T-helper 22 cell (primary cell): ENCODE measurements at regions not wholly inside any gene's neighbourhood (a gene's known extent, or its start where the extent isn't known, plus 50 kb on each side); places are given as distances from the start of the nearest gene placed in this dataset.
A peak's percentile ranks its signal among the peaks of the same experiment; 100 is the strongest.

Source experiments
- DNase-seq: peaks from one replicate; pipeline ENCODE4 v3.0.0-alpha.2; 2020; ENCODE audit warnings: low read depth

DNA sequence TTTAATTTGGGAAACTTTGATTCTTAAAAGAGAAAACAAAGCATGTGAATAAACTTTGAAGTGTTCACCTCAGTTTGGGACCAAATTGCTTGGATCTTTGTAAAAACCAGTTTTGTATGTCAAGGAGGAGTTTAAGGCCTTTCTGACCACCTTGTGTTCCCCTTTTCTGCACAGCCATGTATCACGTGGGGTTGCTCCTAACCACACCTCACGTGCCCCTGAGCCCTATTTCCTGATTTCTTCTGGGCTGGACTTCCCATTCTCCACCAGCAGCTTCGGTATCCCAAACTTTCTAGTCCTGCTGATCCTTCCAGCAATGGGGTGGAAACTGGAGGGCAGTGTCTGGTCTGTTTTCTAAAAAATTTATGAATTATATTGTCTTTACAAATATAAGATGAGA is 76.4 kb upstream of the STT3B start:
- no peak for DNase-seq

DNA sequence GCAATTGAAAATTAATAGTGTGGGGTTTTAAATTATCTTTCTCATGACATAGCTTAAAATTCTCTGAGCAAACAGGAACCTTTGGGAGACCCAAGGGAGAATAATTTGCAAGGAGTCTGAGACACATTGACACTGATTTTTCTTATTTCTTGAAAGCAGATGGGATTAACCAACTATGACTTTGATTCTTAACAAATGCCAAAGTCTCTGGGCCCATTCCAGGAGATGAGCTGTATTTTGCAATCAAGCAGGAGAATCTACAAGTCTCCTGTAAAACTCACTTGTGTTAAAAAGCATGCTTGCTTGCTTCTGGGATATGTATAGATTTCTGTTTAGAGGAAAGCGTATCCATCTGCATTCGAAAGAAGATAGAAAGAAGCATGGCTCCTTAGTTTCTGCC is 71.3 kb upstream of the STT3B start:
- DNase-seq: no peak

DNA sequence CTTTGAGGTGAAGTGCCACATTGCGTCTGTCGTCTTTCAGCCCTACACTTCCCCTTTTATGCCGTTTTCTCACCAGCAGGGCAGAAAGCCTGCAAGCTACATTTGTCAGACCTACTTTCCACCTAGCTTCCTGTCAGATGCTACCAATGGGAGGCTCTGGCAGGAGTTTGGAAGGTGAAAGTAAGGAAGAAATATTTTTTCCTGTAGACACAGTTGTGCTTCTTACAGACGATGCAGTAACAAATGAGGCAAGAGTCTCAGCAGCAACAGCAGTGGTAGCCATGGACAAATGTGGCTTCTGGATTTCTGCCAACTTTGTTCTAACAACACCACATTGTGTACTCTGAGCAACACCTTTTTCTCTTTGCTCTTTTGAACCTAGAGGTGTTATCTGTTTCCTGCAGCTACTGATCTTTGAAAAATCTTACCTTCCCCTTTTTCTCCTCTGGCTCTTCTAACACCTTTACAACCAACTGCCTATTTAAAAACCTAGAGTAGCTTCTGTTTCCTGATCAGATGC is 70.6 kb upstream of the STT3B start:
- DNase-seq: peak; percentile 11

DNA sequence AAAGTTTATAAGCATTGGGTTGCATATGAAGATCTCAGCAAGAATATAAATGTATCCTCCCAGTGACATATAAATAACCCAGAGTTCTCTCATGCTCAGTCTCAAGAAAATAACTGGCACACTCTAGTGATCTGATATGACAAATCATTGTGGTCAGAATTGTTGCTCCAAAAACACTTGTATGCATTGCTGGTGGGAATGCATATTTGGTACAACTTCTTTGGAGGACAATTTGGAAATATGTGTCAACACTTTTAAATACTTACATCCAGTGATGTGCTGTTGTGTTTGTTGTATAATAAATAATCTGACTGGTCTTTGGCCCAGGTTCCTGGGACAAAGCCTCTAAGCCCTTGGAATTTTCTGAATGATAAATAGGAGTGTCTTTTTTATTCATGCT is 66.7 kb upstream of the STT3B start:
- DNase-seq: no peak

DNA sequence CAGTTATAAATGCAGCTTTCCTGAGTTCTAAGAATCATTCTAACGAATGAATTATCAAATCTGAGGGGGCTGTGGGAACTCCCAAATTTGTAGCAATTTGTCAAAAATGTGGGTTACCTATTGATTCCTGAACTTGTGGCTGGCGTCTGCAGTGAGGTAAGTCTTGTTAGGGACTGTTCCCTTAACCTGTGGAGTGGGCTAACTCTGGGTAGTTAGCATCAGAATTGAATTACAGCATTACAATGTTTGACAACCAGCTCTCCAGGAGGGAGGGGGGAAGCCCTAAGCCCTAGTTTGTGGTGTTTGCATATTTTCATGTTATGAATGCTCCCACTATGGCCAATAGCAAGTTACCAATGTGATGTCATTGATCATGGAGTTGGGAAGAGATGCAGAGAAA is 65.9 kb upstream of the STT3B start:
- DNase-seq: no peak

DNA sequence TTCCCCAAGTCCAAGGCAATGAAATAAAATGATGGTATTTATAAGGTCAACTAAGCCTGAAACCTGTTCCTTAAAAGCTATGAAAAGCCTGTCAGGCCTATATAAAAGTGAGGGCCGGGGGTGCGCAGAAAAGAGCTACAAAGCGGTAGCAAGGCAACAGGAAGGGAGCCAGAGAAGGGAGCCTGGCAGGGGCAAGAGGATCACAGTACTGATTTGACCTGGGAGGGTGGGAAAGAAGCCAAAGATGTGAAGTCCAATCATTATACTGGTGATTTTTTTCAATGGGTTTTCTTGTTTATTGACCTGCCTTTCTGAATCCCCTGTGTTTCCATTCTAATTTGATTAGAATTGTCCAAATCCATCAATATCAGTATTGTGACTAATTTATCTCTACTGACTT is 64.3 kb upstream of the STT3B start:
- no peak for DNase-seq

DNA sequence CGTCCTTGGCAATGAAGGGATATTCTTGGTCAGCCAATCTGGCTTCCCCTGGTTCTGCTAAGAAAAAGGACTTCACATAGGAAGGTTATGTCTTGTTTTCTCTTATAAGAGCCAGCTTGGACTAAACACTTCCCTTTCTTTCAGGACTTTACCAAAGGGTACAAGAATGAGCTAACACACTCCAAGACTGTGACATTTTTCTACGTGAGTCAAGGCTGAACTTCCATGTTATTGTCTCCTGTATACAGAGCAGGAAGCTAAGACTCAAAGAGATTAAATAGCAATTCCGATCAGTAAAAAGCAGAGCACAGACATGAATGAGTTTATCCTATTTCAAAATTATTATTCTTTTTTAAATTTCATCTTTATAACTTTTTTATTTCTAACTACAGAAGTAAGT is 63.3 kb upstream of the STT3B start:
- no peak for DNase-seq

DNA sequence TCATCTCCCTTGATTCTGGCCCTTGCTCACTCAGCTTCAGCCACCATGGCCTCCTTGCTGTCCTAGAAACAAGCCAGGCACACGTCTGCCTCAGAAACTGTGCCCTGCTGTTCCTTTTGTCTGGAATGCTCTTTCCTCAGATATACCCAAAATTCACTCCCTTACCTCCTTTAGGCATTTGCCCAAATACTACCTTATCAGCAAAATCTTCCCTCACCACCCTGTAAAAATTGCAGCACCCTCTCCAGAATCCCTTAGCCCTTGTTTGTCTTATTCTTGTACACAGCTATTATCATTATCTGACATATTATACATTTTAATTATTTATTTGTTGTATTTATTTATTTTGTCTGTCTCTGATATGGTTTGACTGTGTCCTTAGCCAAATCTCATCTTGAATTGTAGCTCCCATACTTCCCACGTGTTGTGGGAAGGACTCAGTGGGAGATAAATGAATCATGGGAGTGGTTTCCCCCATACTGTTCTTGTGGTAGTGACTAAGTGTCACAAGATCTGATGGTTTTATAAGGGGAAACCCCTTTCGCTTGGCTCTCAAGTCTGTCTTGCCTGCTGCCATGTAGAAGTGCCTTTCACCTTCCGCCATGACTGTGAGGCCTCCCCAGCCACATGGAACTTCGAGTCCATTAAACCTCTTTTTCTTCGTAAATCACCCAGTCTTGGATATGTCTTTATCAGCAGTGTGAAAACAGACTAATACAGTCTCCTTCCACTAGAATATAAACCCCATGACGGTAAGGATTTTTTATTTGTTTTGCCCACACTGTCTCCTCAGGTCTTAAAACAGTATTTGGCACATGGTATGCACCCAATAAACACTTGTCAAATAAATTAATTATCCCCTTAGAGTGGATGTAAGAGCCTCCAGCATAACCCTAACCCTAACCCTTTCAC is 60.0 kb upstream of the STT3B start:
- no peak for DNase-seq

DNA sequence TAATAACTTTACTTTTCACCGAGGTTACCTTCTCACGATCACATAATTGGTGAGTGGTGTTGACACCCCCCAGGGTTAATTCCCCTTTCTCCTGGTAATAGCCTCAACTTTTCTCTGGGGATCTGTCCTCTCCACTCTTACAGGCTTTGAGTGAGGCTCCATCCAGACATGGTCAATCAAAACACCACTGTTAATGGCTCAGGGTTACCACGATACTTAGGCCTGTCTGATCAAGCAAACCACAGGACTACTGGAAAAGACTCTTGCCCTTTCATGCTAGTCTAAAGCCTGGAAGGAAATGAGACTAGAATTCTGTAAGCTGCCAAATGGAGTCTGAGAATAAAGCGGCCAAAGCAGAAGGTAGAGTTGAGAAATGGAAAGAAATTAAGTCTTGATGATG is 56.5 kb upstream of the STT3B start:
- no peak for DNase-seq

DNA sequence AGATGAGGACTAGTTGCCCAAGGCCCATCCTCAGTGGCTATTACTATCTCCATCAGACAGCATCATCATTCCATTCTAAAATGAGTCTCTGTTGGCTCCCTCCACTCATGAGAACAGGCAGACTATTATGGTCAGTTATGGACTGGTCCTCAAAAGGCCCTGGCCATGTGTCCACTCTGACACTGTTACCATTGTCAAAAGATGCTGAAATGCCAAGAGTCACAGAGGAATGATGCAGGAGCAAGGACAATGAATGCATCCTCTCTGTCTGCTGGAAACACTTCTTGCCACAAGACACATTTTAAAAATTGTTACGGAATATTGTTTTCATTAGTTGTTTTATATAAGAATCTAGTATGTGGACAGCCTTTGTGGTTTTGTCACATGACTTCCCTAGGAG is 53.3 kb upstream of the STT3B start:
- no peak for DNase-seq

DNA sequence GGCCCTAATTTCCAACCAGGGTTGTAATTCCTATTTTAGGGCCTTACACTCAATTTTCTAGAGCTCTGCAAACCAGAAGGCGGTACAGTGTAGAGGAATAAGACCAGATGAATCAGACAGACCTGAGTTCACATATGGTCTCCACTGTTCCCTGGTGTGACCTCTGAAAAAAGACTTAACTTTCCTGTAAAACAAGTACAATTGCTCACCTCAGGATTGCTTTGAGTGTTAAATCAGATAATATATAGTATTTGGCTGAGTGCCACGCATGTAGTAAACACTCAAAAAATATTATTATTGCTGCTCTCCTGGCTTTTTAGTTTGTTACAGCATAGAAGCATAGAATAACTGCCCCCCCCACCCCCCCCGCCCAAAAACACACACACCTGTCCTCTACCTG is 51.0 kb upstream of the STT3B start:
- no peak for DNase-seq

DNA sequence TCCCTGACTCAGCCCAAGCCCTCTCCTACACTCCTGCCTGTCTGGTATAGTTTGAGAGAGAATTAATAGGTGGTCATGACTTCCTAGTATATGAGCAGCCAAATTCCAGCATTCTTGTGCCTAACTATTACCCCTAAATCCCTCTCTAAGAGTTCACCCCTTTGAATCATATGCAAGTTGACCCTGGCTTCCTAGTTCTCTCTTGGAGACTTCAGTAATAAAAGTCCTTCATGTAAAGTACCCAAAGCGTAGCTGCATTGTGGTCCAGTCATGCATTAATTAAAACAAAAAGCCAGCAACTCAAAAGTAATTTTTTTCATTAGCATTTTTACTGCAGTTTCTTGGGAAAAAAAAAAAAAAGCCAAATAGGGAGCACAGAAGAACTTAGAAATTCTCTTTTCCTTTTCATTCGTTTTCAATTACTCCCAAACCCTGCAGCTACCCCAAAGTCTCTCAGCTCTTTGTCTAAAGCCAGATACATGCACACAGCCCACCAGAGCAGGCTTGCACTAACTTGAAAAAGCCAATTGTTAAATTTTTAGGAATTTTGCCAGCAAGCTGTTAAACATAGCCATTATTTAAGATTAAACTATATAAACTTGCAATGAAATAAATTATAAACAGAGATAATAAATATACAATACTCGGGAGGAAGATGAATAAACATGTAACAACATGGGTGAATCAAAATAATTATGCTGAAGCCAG is 50.1 kb upstream of the STT3B start:
- DNase-seq: no peak
